ENCODE measurements at regions not wholly inside any gene's neighbourhood (a gene's known extent, or its start where the extent isn't known, plus 50 kb on each side); places are given as distances from the start of the nearest gene placed in this dataset.

GRCh38 chrY:8659721-8660120 lies 677.5 kb upstream of the TSPY4 start:
- no peak for TF ChIP-seq POLR2A (IDR thresholded peaks at IDR 0.05)
- intact Hi-C loops (cut with DNase I; ENCODE audit: low total_unique reads) (no loop called here), in situ Hi-C loops (cut with MboI; ENCODE audit: low sequenced_read_pairs in 4 of 4) (no loop called here)
- H3K4me1 ChIP-seq: no peaks in the 10 kb centered on the region
- DNase-seq (no peak), ATAC-seq (no peak)
- H3K9me3 ChIP-seq: no peaks in the 10 kb centered on the region
- no peak overlapping the region for H3K4me3 ChIP-seq
- no peak overlapping the region for H3K27ac ChIP-seq
- H3K36me3 ChIP-seq: no peaks in the 10 kb centered on the region
- H3K27me3 ChIP-seq: no peaks in the 10 kb centered on the region

GRCh38 chrY:8673896-8674295 lies 663.4 kb upstream of the TSPY4 start:
- no peaks in the 10 kb centered on the region for H3K4me1 ChIP-seq
- no peak overlapping the region for H3K27ac ChIP-seq
- ATAC-seq (no peak), DNase-seq (no peak)
- H3K4me3 ChIP-seq: no peak overlapping the region
- no peaks in the 10 kb centered on the region for H3K9me3 ChIP-seq
- H3K36me3 ChIP-seq: no peaks in the 10 kb centered on the region
- in situ Hi-C loops (cut with MboI; ENCODE audit: low sequenced_read_pairs in 4 of 4): loop anchor here in 1 of 4 donors (10.0 kb wide), 1 partner anchor 49 kb away; no protein-coding TSS in a partner anchor
- no peaks in the 10 kb centered on the region for H3K27me3 ChIP-seq
- TF ChIP-seq CTCF (IDR thresholded peaks at IDR 0.05 in 4 of 5, conservative IDR thresholded peaks at IDR 0.05 in 1 of 5) (no peak), POLR2A (IDR thresholded peaks at IDR 0.05) (no peak)
- intact Hi-C loops (cut with DNase I; ENCODE audit: low total_unique reads): no loop called here

GRCh38 chrY:8677336-8677935 lies 659.8 kb upstream of the TSPY4 start:
- H3K36me3 ChIP-seq: no peaks in the 10 kb centered on the region
- H3K4me3 ChIP-seq: no peak overlapping the region
- no peak overlapping the region for H3K27ac ChIP-seq
- no peaks in the 10 kb centered on the region for H3K4me1 ChIP-seq
- no peak for DNase-seq
- no peaks in the 10 kb centered on the region for H3K27me3 ChIP-seq
- no peak for TF ChIP-seq POLR2A (IDR thresholded peaks at IDR 0.05)
- TF ChIP-seq CTCF (IDR thresholded peaks at IDR 0.05 in 4 of 5, conservative IDR thresholded peaks at IDR 0.05 in 1 of 5): no peak
- no peak for ATAC-seq
- in situ Hi-C loops (cut with MboI; ENCODE audit: low sequenced_read_pairs in 4 of 4): loop anchor here in 1 of 4 donors (10.0 kb wide), 1 partner anchor 53 kb away; no protein-coding TSS in a partner anchor
- intact Hi-C loops (cut with DNase I; ENCODE audit: low total_unique reads): no loop called here
- no peaks in the 10 kb centered on the region for H3K9me3 ChIP-seq

GRCh38 chrY:8687154-8687553 lies 650.1 kb upstream of the TSPY4 start:
- no peaks in the 10 kb centered on the region for H3K9me3 ChIP-seq
- DNase-seq: peak in 1 of 2 donors; percentile 28
- intact Hi-C loops (cut with DNase I; ENCODE audit: low total_unique reads): no loop called here
- no peak overlapping the region for H3K27ac ChIP-seq
- TF ChIP-seq CTCF (IDR thresholded peaks at IDR 0.05 in 4 of 5, conservative IDR thresholded peaks at IDR 0.05 in 1 of 5) (no peak), POLR2A (IDR thresholded peaks at IDR 0.05) (no peak)
- in situ Hi-C loops (cut with MboI; ENCODE audit: low sequenced_read_pairs in 4 of 4): no loop called here
- no peaks in the 10 kb centered on the region for H3K27me3 ChIP-seq
- ATAC-seq: peak; percentile 41 to 45
- no peaks in the 10 kb centered on the region for H3K36me3 ChIP-seq
- H3K4me3 ChIP-seq: no peak overlapping the region
- H3K4me1 ChIP-seq: no peaks in the 10 kb centered on the region

GRCh38 chrY:8690901-8691685 lies 646.2 kb upstream of the TSPY4 start:
- ATAC-seq (no peak), DNase-seq (no peak)
- TF ChIP-seq CTCF (IDR thresholded peaks at IDR 0.05 in 4 of 5, conservative IDR thresholded peaks at IDR 0.05 in 1 of 5) (no peak), POLR2A (IDR thresholded peaks at IDR 0.05) (no peak)
- no peaks in the 10 kb centered on the region for H3K9me3 ChIP-seq
- H3K4me1 ChIP-seq: no peaks in the 10 kb centered on the region
- H3K4me3 ChIP-seq: no peak overlapping the region
- no peaks in the 10 kb centered on the region for H3K27me3 ChIP-seq
- no peaks in the 10 kb centered on the region for H3K36me3 ChIP-seq
- intact Hi-C loops (cut with DNase I; ENCODE audit: low total_unique reads): no loop called here
- no peak overlapping the region for H3K27ac ChIP-seq
- in situ Hi-C loops (cut with MboI; ENCODE audit: low sequenced_read_pairs in 4 of 4): no loop called here

Measured in gastrocnemius medialis (tissue), 4 donors.